ENCODE measurements at regions not wholly inside any gene's neighbourhood (a gene's known extent, or its start where the extent isn't known, plus 50 kb on each side); places are given as distances from the start of the nearest gene placed in this dataset.

- H3K9me3 ChIP-seq, result no peaks in the 10 kb centered on the region
- no peak overlapping the region for H3K27ac ChIP-seq
- DNase-seq, result no peak
- 83 to 100% methylated on average over 1 to 3 of the region's 3 CpGs for WGBS, 2 donors
- peaks cover 3% of the 10 kb centered on the region for H3K27me3 ChIP-seq
- no peak overlapping the region for H3K4me3 ChIP-seq (replicated peaks in 1 of 3)
- intact Hi-C loops (cut with DNase I), result no loop called here
- no peaks in the 10 kb centered on the region for H3K4me1 ChIP-seq
- no peaks in the 10 kb centered on the region for H3K36me3 ChIP-seq
- no peak for TF ChIP-seq CTCF (IDR thresholded peaks at IDR 0.05)
- TF ChIP-seq POLR2A (IDR thresholded peaks at IDR 0.05), result no peak
These were observed 51.9 kb upstream of the PRPS1 start for GRCh38 chrX:107576392-107576791.

GRCh38 chrX:107576841-107577240 is 51.5 kb upstream of the PRPS1 start:
- no peak overlapping the region for H3K4me3 ChIP-seq (replicated peaks in 1 of 3)
- WGBS, 2 donors, result 82 to 100% methylated on average over 1 of the region's 1 CpG
- no peaks in the 10 kb centered on the region for H3K4me1 ChIP-seq
- intact Hi-C loops (cut with DNase I), result no loop called here
- DNase-seq, result no peak
- no peaks in the 10 kb centered on the region for H3K9me3 ChIP-seq
- H3K27ac ChIP-seq, result no peak overlapping the region
- no peaks in the 10 kb centered on the region for H3K36me3 ChIP-seq
- H3K27me3 ChIP-seq, result peaks cover 3% of the 10 kb centered on the region
- TF ChIP-seq POLR2A (IDR thresholded peaks at IDR 0.05), result no peak
- TF ChIP-seq CTCF (IDR thresholded peaks at IDR 0.05), result no peak

DNA sequence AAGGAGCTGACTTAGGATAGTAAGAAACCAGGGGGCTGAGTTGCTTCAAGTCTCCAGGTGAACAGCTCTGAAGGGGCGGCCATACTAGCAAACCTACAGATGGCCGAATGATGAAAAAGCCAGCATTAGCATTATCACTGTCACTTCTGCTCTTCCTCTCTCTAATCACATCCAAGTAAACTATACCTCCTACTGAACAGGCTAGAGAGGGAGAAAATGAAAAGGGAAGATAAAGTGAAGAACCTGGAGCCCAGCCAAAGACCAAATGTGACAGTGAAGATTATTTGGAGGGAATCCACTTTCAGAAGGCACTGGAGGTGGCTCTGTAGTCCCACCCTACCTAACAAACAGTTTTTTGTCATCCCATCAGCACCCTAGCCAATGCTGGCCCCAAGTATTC is 50.4 kb upstream of the PRPS1 start:
- intact Hi-C loops (cut with DNase I), result no loop called here
- H3K27ac ChIP-seq, result no peak overlapping the region
- H3K9me3 ChIP-seq, result no peaks in the 10 kb centered on the region
- no peak overlapping the region for H3K4me3 ChIP-seq (replicated peaks in 1 of 3)
- no peaks in the 10 kb centered on the region for H3K4me1 ChIP-seq
- H3K36me3 ChIP-seq, result no peaks in the 10 kb centered on the region
- peaks cover 3% of the 10 kb centered on the region for H3K27me3 ChIP-seq
- DNase-seq, result no peak
- TF ChIP-seq CTCF (IDR thresholded peaks at IDR 0.05) (no peak), POLR2A (IDR thresholded peaks at IDR 0.05) (no peak)
- 100% methylated on average over 2 of the region's 2 CpGs for WGBS, 2 donors
